GM12878 (cell line): ENCODE measurements at regions not wholly inside any gene's neighbourhood (a gene's known extent, or its start where the extent isn't known, plus 50 kb on each side); places are given as distances from the start of the nearest gene placed in this dataset.

ENCODE experiments used
- ATAC-seq: fragments of 200-7000 bp; cut with Tn5 transposase; 3 replicates; pipeline ENCODE4 v1.9.1; 2020; ENCODE audit warnings: mild to moderate bottlenecking, moderate library complexity
- BruUV-seq: library from RNA; stranded (reverse); fragments of 400-500 nt; replicated peaks from 2 replicates; lab custom pipeline; 2021; lab: Mats Ljungman, UMichigan
- CTCF ChIA-PET: fragments of 300-600 bp; sonication (Branson Sonifier 250); formaldehyde crosslinking; extraction: SDS; loops from one replicate; lab custom pipeline; 2021; ENCODE audit warnings: inconsistent platforms; lab: Yijun Ruan, JAX
- POLR2A ChIA-PET: fragments of 350-600 bp; formaldehyde crosslinking; extraction: SDS; loops from one replicate; lab custom pipeline; 2021; ENCODE audit warnings: inconsistent platforms; lab: Charles Lee
- RAD21 ChIA-PET: fragments of 300-600 bp; sonication (Branson Sonifier 250); formaldehyde crosslinking; loops from one replicate; lab custom pipeline; 2023; ENCODE audit warnings: antibody characterized with exemption; ENCODE audit not compliant: unreplicated experiment; lab: Charles Lee
- SMC1A ChIA-PET: fragments of 300-600 bp; sonication (Branson Sonifier 250); formaldehyde crosslinking; loops from one replicate; lab custom pipeline; 2023; ENCODE audit not compliant: unreplicated experiment, uncharacterized antibody; lab: Charles Lee
- DNase-seq: peaks from one replicate; pipeline ENCODE4 v3.0.0-alpha.2; 2011; ENCODE audit warnings: low read depth, low spot score
- FAIRE-seq: peaks from 3 replicates; lab custom pipeline; 2011; peaks lifted over from hg19 to GRCh38; lab: Jason Lieb, UNC
- H2AFZ ChIP-seq: 2 replicates; pipeline ENCODE4 v1.6.0; 2011; ENCODE audit warnings: low read depth, low read length, control low read depth; ENCODE audit not compliant: control insufficient read depth
- H3K27ac ChIP-seq: 2 replicates; pipeline ENCODE4 v1.5.1; 2011; ENCODE audit warnings: control low read depth; ENCODE audit not compliant: control insufficient read depth, insufficient read depth
- H3K27me3 ChIP-seq, 2 experiments: replicated peaks in 1 of 2; 2 replicates each; pipeline versions ENCODE4 v1.6.0 to v1.6.1; 2011; ENCODE audit warnings: low read length in 1 of 2; ENCODE audit not compliant: control insufficient read depth in 2 of 2, insufficient read depth in 2 of 2
- H3K36me3 ChIP-seq, 2 experiments: 2 replicates each; pipeline ENCODE4 v1.5.1; 2011; ENCODE audit warnings: low read length in 1 of 2; ENCODE audit not compliant: control insufficient read depth in 2 of 2, insufficient read depth in 2 of 2
- H3K4me1 ChIP-seq: 2 replicates; pipeline ENCODE4 v1.6.1; 2011; ENCODE audit warnings: mild to moderate bottlenecking, low read length, moderate library complexity, mixed read lengths; ENCODE audit not compliant: control insufficient read depth, insufficient read depth
- H3K4me2 ChIP-seq: 2 replicates; pipeline ENCODE4 v1.6.0; 2011; ENCODE audit warnings: control low read depth; ENCODE audit not compliant: control insufficient read depth, insufficient read depth
- H3K4me3 ChIP-seq: fragments of 200-600 bp; sonication (generic); 2 replicates; pipeline ENCODE4 v1.5.1; 2016
- H3K79me2 ChIP-seq: 2 replicates; pipeline ENCODE4 v1.6.0; 2011; ENCODE audit warnings: low read length; ENCODE audit not compliant: control insufficient read depth, insufficient read depth
- H3K9ac ChIP-seq: 2 replicates; pipeline ENCODE4 v1.8.0; 2011; ENCODE audit warnings: low read length, control low read depth, mixed read lengths; ENCODE audit not compliant: control insufficient read depth, insufficient read depth
- H3K9me3 ChIP-seq: replicated peaks from 3 replicates; pipeline ENCODE4 v1.5.1; 2011; ENCODE audit warnings: mild to moderate bottlenecking, low read length; ENCODE audit not compliant: control insufficient read depth, insufficient read depth
- H4K20me1 ChIP-seq: 2 replicates; pipeline ENCODE4 v1.6.0; 2011; ENCODE audit not compliant: control insufficient read depth, insufficient read depth
- CHD2 ChIP-seq: IDR thresholded peaks from 2 replicates; pipeline ENCODE4 v1.6.1; 2011; ENCODE audit warnings: low read depth, low read length, improper control_type of control experiment, borderline replicate concordance
- ETV6 ChIP-seq, 2 experiments: fragments of 450-650 bp in 1 of 2; IDR thresholded peaks in 1 of 2; conservative IDR thresholded peaks in 1 of 2; 2 replicates each; pipeline ENCODE4 v1.6.1; 2014; ENCODE audit warnings: antibody characterized with exemption in 1 of 2, borderline replicate concordance in 1 of 2, low read depth in 1 of 2, mild to moderate bottlenecking in 1 of 2, moderate library complexity in 1 of 2
- HDAC2 ChIP-seq: fragments of 200-600 bp; sonication (generic); IDR thresholded peaks from 2 replicates; pipeline ENCODE4 v1.6.1; 2017
- IRF3 ChIP-seq: fragments of 450-650 bp; IDR thresholded peaks from 2 replicates; pipeline ENCODE4 v1.6.1; 2014; ENCODE audit warnings: mild to moderate bottlenecking
- IRF5 ChIP-seq: fragments of 450-650 bp; IDR thresholded peaks from 2 replicates; pipeline ENCODE4 v1.6.1; 2017; ENCODE audit warnings: borderline replicate concordance
- MAX ChIP-seq: IDR thresholded peaks from 2 replicates; pipeline ENCODE4 v1.6.1; 2012; ENCODE audit warnings: low read depth, low read length, improper control_type of control experiment
- MYB ChIP-seq: fragments of 150-350 bp; IDR thresholded peaks from 2 replicates; pipeline ENCODE4 v1.6.1; 2014; ENCODE audit warnings: mild to moderate bottlenecking, low read depth, low read length, borderline replicate concordance
- NFXL1 ChIP-seq: fragments of 450-650 bp; IDR thresholded peaks from 2 replicates; pipeline ENCODE4 v1.6.1; 2017; ENCODE audit warnings: antibody characterized with exemption, mild to moderate bottlenecking, borderline replicate concordance
- NR2C1 ChIP-seq: fragments of 450-650 bp; IDR thresholded peaks from 2 replicates; pipeline ENCODE4 v1.6.1; 2017; ENCODE audit warnings: antibody characterized with exemption, mild to moderate bottlenecking, moderate library complexity
- RB1 ChIP-seq: fragments of 450-650 bp; formaldehyde crosslinking; IDR thresholded peaks from 2 replicates; pipeline ENCODE4 v1.6.1; 2017; ENCODE audit warnings: mild to moderate bottlenecking, borderline replicate concordance
- RCOR1 ChIP-seq: conservative IDR thresholded peaks from 2 replicates; pipeline ENCODE4 v1.6.1; 2012; ENCODE audit warnings: low read depth, low read length, improper control_type of control experiment
- TCF12 ChIP-seq: IDR thresholded peaks from 2 replicates; pipeline ENCODE4 v1.6.1; 2011; ENCODE audit warnings: low read depth, mild to moderate bottlenecking, low read length
- USF1 ChIP-seq: IDR thresholded peaks from 2 replicates; pipeline ENCODE4 v1.6.1; 2011; ENCODE audit warnings: borderline replicate concordance, low read depth, mild to moderate bottlenecking, moderate library complexity, mixed read lengths, low read length; ENCODE audit not compliant: insufficient read depth; ENCODE audit errors: extremely low read length
- ZNF24 ChIP-seq: fragments of 450-650 bp; IDR thresholded peaks from 2 replicates; pipeline ENCODE4 v1.6.1; 2017; ENCODE audit warnings: antibody characterized with exemption, mild to moderate bottlenecking
- ZNF274 ChIP-seq: IDR thresholded peaks from one replicate; pipeline ENCODE4 v1.8.0; 2011; ENCODE audit not compliant: insufficient read length, insufficient read depth
- WGBS: methylation state at CpG from one replicate; pipeline ENCODE4 v1.1.6; 2016; ENCODE audit warnings: low lambda C conversion rate; ENCODE audit not compliant: insufficient replicate concordance, insufficient coverage; ENCODE audit errors: missing lambda C conversion rate; 5-methylcytosine and 5-hydroxymethylcytosine counted together
- in situ Hi-C: fragments of 300-500 bp; cut with MboI; formaldehyde crosslinking; loops from 9 replicates; pipeline ENCODE4 v1.14.3; 2018; ENCODE audit warnings: mixed read lengths
- intact Hi-C: fragments of 100-400 bp; cut with micrococcal nuclease; formaldehyde crosslinking; loops from one replicate; pipeline ENCODE4 v1.14.2; 2022; ENCODE audit not compliant: unreplicated experiment

- TF ChIP-seq IRF5 (no peak), ZNF274 (no peak)
These were observed 98.1 kb downstream of the MICALL2 start (continued) for GRCh38 chr7:1361016-1361755.

- BruUV-seq: no TSS peak
- ATAC-seq: no peak
- DNase-seq: no peak
- ChIA-PET SMC1A (no interaction called here), CTCF (no interaction called here), RAD21 (no interaction called here), POLR2A (no interaction called here)
- H3K9ac ChIP-seq: no peak overlapping the region
- FAIRE-seq: no peak
- no peaks in the 10 kb centered on the region for H4K20me1 ChIP-seq
- no peaks in the 10 kb centered on the region for H3K4me1 ChIP-seq
- H3K27me3 ChIP-seq: no peaks in the 10 kb centered on the region
- 24% methylated on average over 13 of the region's 13 CpGs for WGBS
- in situ Hi-C loops (no loop called here), intact Hi-C loops (no loop called here)
- no peak overlapping the region for H3K4me3 ChIP-seq
- no peak overlapping the region for H3K27ac ChIP-seq
- no peak overlapping the region for H2AFZ ChIP-seq
- H3K4me2 ChIP-seq: no peak overlapping the region
- H3K79me2 ChIP-seq: no peaks in the 10 kb centered on the region
- H3K36me3 ChIP-seq: no peaks in the 10 kb centered on the region
- TF ChIP-seq ZNF24: no peak
- no peak for TF ChIP-seq RCOR1
- TF ChIP-seq MAX: no peak
- no peak for TF ChIP-seq USF1
- TF ChIP-seq MYB: no peak
- TF ChIP-seq CHD2: no peak
- TF ChIP-seq NFXL1: no peak
- TF ChIP-seq RB1: no peak
- no peak for TF ChIP-seq TCF12
- TF ChIP-seq NR2C1: no peak
- TF ChIP-seq HDAC2: no peak
- no peak for TF ChIP-seq IRF3
- no peak for TF ChIP-seq ETV6 (conservative IDR thresholded peaks at IDR 0.05 in 1 of 2, IDR thresholded peaks at IDR 0.05 in 1 of 2; ENCODE audit: borderline replicate concordance in 1 of 2, low read depth in 1 of 2)
- H3K9me3 ChIP-seq: no peaks in the 10 kb centered on the region; the same call in 2 of the 3 replicates
These were observed 97.5 kb downstream of the MICALL2 start for GRCh38 chr7:1361756-1362125.
